Medulla oblongata (tissue), 1 donor: ENCODE measurements at regions not wholly inside any gene's neighbourhood (a gene's known extent, or its start where the extent isn't known, plus 50 kb on each side); places are given as distances from the start of the nearest gene placed in this dataset.
"Not testable (repeated sequence)": the region's sequence is repeated elsewhere in the genome, so short reads cannot be mapped to it uniquely, and the experiment has no call there.

Experiments
- DNase-seq: peaks from one replicate; pipeline ENCODE4 v3.0.0-alpha.2; 2015; ENCODE audit errors: extremely low spot score

DNA sequence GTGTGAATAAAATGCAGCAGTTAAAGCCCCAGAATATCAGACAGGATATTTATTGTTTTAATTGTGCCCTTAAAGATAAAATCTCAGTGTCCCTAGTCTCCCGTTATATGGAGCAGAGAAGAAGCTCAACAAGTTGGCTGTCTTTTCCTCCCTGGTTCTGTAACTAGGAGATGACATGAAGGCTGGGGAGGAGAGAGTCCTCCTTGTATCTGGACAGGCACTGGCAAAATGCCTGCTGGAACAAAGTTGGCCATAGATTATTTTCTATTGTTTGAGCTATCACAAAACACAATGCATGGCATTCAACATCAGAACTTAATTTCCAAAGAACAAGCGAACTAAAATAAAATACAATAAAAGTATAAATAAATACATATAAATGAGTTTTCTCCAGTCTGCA, 694.9 kb upstream of the KCND2 start:
- peak; percentile 12 for DNase-seq

- no peak for DNase-seq
Measured at GRCh38 chr7:119594956-119595355, 678.0 kb upstream of the KCND2 start.

DNA sequence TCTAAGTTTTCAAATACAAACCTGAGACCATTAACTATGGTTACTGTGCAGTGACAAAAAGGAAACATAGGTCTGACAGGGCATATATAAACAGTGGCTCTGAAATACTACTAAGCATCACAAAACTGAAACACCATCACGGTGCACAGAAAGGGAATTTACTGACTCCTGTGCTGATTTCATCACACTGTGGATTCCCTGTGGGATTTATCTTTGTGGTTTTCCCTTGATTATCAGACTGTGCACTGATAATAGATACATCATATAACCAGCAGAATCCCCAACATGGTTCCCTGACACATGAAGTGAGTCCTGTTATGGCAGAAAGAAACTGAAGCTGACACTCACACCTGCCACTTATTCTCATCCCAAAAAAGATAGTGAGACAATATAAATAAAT, 676.3 kb upstream of the KCND2 start:
- no peak for DNase-seq

DNA sequence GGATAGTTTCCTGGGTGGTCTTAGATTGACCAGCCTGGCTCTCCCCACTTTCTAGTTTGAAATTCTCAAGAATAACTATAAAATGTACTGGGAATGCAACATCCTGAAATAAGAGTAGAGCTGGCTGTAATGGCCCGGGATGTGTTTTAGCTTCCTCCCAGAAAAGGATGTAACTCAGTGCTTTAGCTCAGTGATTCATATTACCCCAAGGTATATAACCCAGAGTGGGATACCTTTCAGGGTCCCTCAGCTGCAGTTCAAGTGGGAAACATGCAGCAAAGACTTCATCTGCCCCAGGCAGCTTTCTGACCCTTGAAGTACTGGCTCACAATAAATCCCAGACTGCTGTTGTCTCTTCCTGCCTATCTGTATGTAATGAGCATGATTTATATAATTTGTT, 666.7 kb upstream of the KCND2 start:
- DNase-seq, result no peak

DNA sequence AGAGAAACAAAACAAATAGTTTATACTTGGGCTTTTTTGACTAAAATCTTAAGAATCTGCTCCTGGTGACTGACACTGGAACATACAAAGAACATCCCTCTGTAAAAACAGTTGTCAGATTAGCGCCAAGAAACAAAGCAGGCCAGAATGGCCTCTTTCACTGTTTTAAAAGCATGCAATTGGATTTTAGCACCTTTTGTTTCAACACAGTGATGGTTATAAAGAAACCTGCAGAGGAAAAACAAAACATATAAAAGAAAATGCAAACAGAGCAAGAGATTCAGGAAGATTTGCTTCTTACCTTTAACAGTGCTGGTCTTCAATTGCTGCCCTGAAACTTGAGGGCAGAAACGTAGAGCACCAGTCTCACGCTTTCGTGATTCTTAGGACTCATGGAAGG, 652.2 kb upstream of the KCND2 start:
- DNase-seq, result no peak

DNA sequence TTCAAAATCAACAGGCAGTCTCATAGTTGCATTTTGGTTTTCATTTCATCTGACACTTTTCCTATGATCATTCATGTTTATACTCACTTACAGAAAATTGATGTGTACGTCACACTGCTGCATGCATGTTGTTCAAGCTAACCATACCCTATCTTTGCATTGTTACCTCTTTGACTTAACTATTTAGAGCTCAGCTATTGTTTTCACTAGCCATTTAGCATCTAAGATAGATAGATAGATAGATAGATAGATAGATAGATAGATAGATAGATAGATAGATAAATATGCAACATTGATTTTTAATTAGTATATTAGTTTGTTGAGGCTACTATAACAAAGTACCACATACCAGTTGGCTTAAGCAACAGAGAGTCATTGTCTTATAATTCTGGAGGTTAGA, 649.5 kb upstream of the KCND2 start:
- DNase-seq, result no peak

- no peak for DNase-seq
Measured at GRCh38 chr7:119630406-119630969, 642.5 kb upstream of the KCND2 start.

DNA sequence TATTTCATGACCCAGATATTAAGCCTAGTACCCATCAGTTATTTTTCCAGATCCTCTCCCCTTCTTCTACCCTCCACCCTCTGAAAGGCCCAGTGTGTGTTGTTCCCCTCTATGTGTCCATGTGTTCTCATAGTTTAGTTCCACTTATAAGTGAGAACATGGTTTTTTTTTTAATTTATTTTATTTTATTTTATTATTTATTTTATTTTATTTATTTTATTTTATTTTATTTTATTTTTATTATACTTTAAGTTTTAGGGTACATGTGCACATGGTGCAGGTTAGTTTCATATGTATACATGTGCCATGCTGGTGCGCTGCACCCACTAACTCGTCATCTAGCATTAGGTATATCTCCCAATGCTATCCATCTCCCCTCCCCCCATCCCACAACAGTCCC, 639.2 kb upstream of the KCND2 start:
- not testable (repeated sequence) for DNase-seq

DNA sequence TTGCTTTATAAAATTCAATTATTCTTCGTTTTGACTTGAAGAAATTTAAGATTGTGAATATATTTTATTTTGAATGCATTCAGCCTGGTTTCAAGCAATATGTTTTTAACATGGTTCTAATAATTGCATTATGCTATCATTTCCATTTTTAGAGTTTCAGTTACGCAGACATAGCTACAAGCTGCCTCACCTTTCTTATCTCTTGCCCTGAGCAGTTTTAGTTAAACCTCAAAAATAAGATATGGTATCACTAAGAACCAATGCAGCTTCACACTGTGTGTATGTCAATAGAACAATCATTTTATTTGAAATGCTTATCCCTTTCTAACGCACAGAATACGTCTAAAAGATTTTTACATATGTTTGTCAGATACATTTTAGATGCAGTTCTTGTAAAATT, 632.6 kb upstream of the KCND2 start:
- no peak for DNase-seq

- no peak for DNase-seq
Measured at GRCh38 chr7:119640861-119641260, 632.1 kb upstream of the KCND2 start.

DNA sequence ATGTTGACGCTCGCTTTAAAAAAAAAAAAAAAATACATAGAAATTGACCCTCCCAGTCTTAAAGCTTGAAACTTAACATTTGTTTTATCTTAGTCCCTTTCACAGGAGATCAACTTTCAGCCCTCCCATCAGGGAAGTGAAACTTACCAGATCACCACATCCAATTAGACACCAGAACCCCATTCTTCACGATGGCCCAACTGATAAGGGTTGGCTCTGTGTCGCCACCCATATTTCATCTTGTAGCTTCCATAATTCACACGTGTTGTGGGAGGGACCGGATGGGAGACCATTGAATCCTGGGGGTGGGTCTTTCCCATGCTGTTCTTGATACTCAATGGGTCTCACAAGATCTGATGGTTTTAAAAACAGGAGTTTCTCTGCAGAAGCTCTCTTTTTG, 629.4 kb upstream of the KCND2 start:
- DNase-seq, result no peak

DNA sequence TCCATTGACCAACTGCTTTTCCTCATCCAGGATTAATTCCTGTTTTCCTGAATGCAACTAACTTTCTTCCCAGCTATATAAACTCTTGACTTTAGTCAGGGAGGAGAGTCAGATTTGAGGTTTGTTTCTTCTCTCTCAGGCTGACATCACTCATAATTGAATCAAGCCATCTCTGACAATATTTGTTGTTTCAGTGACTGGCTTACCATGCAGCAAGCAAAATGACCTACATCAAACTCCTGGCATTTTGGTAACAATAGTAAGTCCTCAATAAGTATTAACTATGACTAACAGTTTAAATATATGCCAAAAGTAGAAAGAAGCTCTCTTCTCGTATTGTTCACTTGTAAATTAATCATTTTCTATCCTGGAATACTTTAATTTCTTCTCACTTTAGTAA, 625.7 kb upstream of the KCND2 start:
- DNase-seq, result no peak

GRCh38 chr7:119648752-119649151, 624.2 kb upstream of the KCND2 start:
- not testable (repeated sequence) for DNase-seq

- no peak for DNase-seq
Measured at GRCh38 chr7:119660080-119660479, 612.9 kb upstream of the KCND2 start.

DNA sequence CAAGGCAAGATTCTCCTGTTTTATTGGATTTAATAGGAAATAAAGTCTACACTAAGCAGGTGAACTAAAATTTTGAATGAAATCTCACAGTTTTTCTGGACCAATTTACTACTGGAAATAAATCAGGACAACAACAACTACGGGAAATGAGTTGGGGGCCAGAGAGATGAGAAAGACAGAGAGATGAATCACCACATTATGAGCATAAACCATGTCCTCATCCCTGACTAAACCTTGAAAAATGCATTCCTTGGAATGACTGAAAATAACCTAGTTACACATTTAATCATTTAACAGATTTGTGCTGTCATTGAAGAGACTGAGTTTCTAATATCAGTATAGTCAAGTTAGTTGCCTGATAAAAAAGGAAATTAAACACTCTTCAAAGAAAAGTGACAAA, 608.4 kb upstream of the KCND2 start:
- no peak for DNase-seq

DNA sequence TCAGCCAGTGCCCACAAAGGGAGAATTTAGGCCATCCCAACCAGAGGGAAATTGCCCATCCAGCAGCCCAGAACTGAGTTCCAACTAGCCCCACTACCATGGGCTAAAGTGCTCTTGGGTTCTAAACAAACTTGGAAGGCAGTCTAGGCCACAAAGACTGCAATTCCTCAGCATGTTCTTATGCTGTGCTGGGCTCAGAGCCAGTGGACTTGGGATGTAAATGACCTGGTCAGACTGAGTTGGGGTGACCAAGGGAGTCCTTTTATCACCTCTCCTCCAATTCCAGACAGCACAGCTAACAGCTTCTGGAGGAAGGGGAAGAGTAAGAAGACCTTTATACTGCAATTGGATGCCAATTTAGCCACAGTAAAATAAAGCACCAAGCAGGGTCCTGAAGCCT, 607.2 kb upstream of the KCND2 start:
- no peak for DNase-seq

- no peak for DNase-seq
Measured at GRCh38 chr7:119681336-119681735, 591.6 kb upstream of the KCND2 start.

DNA sequence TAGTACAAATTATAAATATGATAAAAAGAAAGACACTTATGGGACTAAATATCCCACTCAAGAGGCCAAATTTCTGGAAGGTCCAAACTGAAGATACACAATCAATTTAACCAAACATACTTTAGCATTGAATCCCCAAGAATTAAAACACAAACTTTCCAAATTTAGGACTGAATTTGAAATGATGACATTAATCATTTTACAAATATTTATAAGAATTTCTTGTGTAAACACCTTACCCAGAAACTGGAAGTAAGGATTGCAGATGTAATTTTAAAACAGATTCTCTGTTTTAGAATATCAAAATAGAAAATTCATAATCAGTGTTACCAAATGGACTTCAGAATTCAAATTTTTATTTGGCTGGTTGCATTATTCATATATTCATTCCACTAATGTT, 588.2 kb upstream of the KCND2 start:
- DNase-seq, result no peak

GRCh38 chr7:119685906-119686305, 587.1 kb upstream of the KCND2 start:
- DNase-seq, result no peak

DNA sequence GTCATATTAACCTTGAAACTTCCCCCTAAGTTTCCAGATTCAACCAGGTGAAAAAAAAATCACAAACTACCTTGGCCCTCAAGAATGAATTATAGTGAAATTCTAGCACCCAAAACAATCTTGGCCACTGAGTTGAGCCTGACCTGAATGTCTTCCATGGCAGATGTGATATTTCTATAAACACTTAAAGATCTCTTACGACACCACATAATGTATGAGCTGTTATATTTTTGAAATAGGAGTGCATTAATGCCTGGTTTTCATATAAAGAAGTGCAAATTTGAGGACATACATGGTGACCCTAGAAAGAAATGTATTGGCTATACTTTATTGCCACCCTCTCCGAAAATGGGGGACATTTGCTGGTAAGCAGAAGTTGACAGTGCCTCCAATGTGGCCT, 584.1 kb upstream of the KCND2 start:
- DNase-seq, result no peak

GRCh38 chr7:119692541-119692940, 580.4 kb upstream of the KCND2 start:
- no peak for DNase-seq

- DNase-seq, result no peak
Measured at GRCh38 chr7:119694506-119694905, 578.5 kb upstream of the KCND2 start.

DNA sequence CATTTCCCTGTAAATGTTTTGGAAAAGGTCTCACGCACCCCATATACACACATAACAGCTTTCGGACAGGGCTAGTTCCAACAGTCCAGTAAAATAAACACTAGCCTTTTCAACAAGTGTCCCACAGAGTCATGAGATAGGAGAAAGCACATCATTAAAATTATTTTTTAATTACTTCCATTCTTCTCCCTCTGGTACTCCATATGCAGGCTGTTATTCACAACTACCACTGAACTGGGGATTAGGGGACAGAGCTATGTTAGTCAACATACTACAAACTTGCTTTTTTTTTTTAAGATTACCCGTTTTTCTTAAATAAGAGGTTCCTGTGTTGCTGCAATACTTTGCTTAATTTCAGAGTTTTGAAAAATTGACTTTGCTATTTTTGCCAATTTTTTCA, 576.6 kb upstream of the KCND2 start:
- no peak for DNase-seq

DNA sequence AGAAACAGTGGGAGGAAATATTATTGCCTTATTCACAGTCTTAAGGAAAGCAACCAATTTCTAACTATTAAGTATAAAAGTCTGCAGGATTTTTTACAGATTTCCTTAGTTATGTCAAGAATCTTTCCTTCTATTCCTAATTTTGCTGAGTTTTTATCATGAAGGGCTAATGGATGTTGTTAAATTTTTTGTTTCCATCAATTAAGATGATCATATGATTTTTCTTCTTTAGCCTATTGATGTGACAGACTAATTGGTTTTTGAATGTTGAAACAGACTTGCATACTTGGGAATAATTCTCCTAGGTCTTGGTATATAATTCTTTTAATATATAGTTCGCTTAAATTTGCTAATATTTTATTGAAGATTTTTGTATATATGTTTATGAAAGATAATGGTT, 569.1 kb upstream of the KCND2 start:
- DNase-seq, result no peak

DNA sequence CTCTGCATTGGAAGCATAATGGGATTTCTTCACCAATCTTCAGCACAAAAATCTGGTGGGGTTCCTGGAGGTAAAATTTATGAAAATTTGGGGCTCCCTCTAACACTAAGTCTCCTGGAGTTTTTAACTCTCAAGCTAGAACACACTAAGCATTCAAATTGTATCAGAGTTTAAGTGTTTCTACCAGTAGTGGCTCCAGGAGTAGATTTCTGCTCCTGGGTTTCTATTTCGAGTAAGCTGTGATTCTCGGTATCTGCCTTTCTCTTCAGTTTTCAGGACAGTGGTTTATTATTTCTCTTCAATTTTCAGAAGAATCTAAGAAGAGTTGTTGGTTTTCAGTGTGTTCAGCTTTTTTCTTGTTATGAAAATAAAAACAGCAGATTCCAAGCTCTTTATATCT, 566.4 kb upstream of the KCND2 start:
- no peak for DNase-seq
